HepG2 (cell line): ENCODE measurements at regions not wholly inside any gene's neighbourhood (a gene's known extent, or its start where the extent isn't known, plus 50 kb on each side); places are given as distances from the start of the nearest gene placed in this dataset.

Experiments
- ATAC-seq: fragments of 200-7000 bp; cut with Tn5 transposase; 3 replicates; pipeline ENCODE4 v1.9.1; 2020; ENCODE audit warnings: mild to moderate bottlenecking, moderate library complexity
- BruUV-seq: library from RNA; stranded (reverse); fragments of 400-500 nt; replicated peaks from 2 replicates; lab custom pipeline; 2021; lab: Mats Ljungman, UMichigan
- CTCF ChIA-PET: fragments of 300-600 bp; formaldehyde crosslinking; extraction: SDS; loops from one replicate; lab custom pipeline; 2021; ENCODE audit warnings: low total read pairs, inconsistent platforms, low intra/inter-chr PET ratio; lab: Yijun Ruan, JAX
- POLR2A ChIA-PET: fragments of 350-600 bp; sonication (Branson Sonifier 250); formaldehyde crosslinking; loops from one replicate; lab custom pipeline; 2020; ENCODE audit warnings: antibody characterized with exemption, inconsistent platforms; lab: Yijun Ruan, JAX
- DNase-seq: peaks from one replicate; pipeline ENCODE4 v3.0.0-alpha.2; 2015; ENCODE audit warnings: low spot score
- FAIRE-seq: peaks from 3 replicates; lab custom pipeline; 2011; peaks lifted over from hg19 to GRCh38; lab: Jason Lieb, UNC
- H2AFZ ChIP-seq: one replicate; pipeline ENCODE4 v1.6.1; 2011; ENCODE audit warnings: low read length, inconsistent platforms
- H3K27ac ChIP-seq: fragments of 300-600 bp; 3 replicates; pipeline ENCODE4 v1.8.0; 2011; ENCODE audit warnings: mixed run types, mild to moderate bottlenecking, mixed read lengths, low read length, inconsistent platforms; ENCODE audit not compliant: insufficient read depth; ENCODE audit errors: extremely low read length
- H3K27me3 ChIP-seq, 2 experiments: fragments of 200-600 bp in 1 of 2; 2 replicates in 1 of 2; 3 replicates in 1 of 2; pipeline versions ENCODE4 v1.6.0 to v1.8.0; 2011; ENCODE audit warnings: low read length in 2 of 2, mild to moderate bottlenecking in 2 of 2, moderate library complexity in 2 of 2, inconsistent platforms in 1 of 2; ENCODE audit not compliant: insufficient read depth in 2 of 2, control insufficient read depth in 1 of 2
- H3K36me3 ChIP-seq, 2 experiments: fragments of 200-600 bp in 1 of 2; replicated peaks in 1 of 2; 2 replicates in 1 of 2; 3 replicates in 1 of 2; pipeline versions ENCODE4 v1.5.1 to v1.8.0; 2011; ENCODE audit warnings: low read length in 2 of 2, inconsistent platforms in 1 of 2; ENCODE audit not compliant: insufficient read depth in 2 of 2, control insufficient read depth in 1 of 2
- H3K4me1 ChIP-seq: 2 replicates; pipeline ENCODE4 v1.5.1; 2012; ENCODE audit warnings: low read length, inconsistent platforms; ENCODE audit not compliant: insufficient read depth
- H3K4me2 ChIP-seq: 2 replicates; pipeline ENCODE4 v1.6.0; 2011; ENCODE audit warnings: low read depth, low read length, inconsistent platforms
- H3K4me3 ChIP-seq, 3 experiments: fragments of 200-600 bp in 1 of 3; sonication (generic), shearing (Covaris generic) in 1 of 3; replicated peaks in 1 of 3; 2 replicates each; pipeline ENCODE4 v1.5.1; 2011 to 2016; ENCODE audit warnings: low read length in 3 of 3, inconsistent platforms in 2 of 3, low read depth in 2 of 3, mild to moderate bottlenecking in 2 of 3, control low read depth in 1 of 3, mixed read lengths in 1 of 3; ENCODE audit not compliant: insufficient read depth in 1 of 3
- H3K79me2 ChIP-seq: one replicate; pipeline ENCODE4 v1.6.1; 2011; ENCODE audit warnings: low read length, inconsistent platforms; ENCODE audit not compliant: insufficient read depth
- H3K9ac ChIP-seq: 2 replicates; pipeline ENCODE4 v1.6.0; 2011; ENCODE audit warnings: mild to moderate bottlenecking, low read depth, low read length, inconsistent platforms; ENCODE audit not compliant: insufficient read depth
- H3K9me3 ChIP-seq: 2 replicates; pipeline ENCODE4 v1.5.1; 2012; ENCODE audit warnings: mild to moderate bottlenecking, low read length
- H4K20me1 ChIP-seq: 2 replicates; pipeline ENCODE4 v1.6.0; 2011; ENCODE audit warnings: inconsistent platforms, mild to moderate bottlenecking, low read length, moderate library complexity; ENCODE audit not compliant: insufficient read depth
- ATAD3A ChIP-seq: sonication (generic); formaldehyde crosslinking; IDR thresholded peaks from 2 replicates; pipeline ENCODE4 v1.4.0; 2020; ENCODE audit warnings: missing genetic modification reagents
- CBFB ChIP-seq: sonication (generic); formaldehyde crosslinking; IDR thresholded peaks from 2 replicates; pipeline ENCODE4 v1.4.0; 2020; ENCODE audit warnings: missing genetic modification reagents
- DZIP1 ChIP-seq: sonication (generic); formaldehyde crosslinking; IDR thresholded peaks from 2 replicates; pipeline ENCODE4 v1.5.0; 2020; ENCODE audit warnings: mild to moderate bottlenecking, missing genetic modification reagents
- EHMT2 ChIP-seq: fragments of 200-600 bp; sonication (generic); IDR thresholded peaks from 2 replicates; pipeline ENCODE4 v1.7.0; 2017; ENCODE audit warnings: antibody characterized with exemption, low read depth, low read length, borderline replicate concordance
- RORA ChIP-seq: sonication (generic); formaldehyde crosslinking; IDR thresholded peaks from 2 replicates; pipeline ENCODE4 v1.5.0; 2020; ENCODE audit warnings: mild to moderate bottlenecking, missing genetic modification reagents, moderate library complexity
- TIGD3 ChIP-seq: sonication (generic); formaldehyde crosslinking; IDR thresholded peaks from 2 replicates; pipeline ENCODE4 v1.5.1; 2020; ENCODE audit warnings: mild to moderate bottlenecking, missing genetic modification reagents, borderline replicate concordance
- ZBTB10 ChIP-seq: sonication (generic); formaldehyde crosslinking; IDR thresholded peaks from 2 replicates; pipeline ENCODE4 v1.4.0; 2020; ENCODE audit warnings: missing genetic modification reagents, borderline replicate concordance
- ZC3H4 ChIP-seq: sonication (generic); formaldehyde crosslinking; IDR thresholded peaks from 2 replicates; pipeline ENCODE4 v1.4.0; 2020; ENCODE audit warnings: missing genetic modification reagents, borderline replicate concordance
- ZNF331 ChIP-seq: sonication (generic); formaldehyde crosslinking; IDR thresholded peaks from 2 replicates; pipeline ENCODE4 v1.4.0; 2020; ENCODE audit warnings: missing genetic modification reagents
- ZNF354B ChIP-seq: sonication (generic); formaldehyde crosslinking; IDR thresholded peaks from 2 replicates; pipeline ENCODE4 v1.8.0; 2022; ENCODE audit warnings: mild to moderate bottlenecking, missing genetic modification reagents
- ZNF367 ChIP-seq: sonication (generic); formaldehyde crosslinking; IDR thresholded peaks from 2 replicates; pipeline ENCODE4 v1.4.0; 2020; ENCODE audit warnings: missing genetic modification reagents, borderline replicate concordance
- ZNF431 ChIP-seq: sonication (generic); formaldehyde crosslinking; IDR thresholded peaks from 2 replicates; pipeline ENCODE4 v1.9.0; 2022; ENCODE audit warnings: missing genetic modification reagents, low read depth, mild to moderate bottlenecking, borderline replicate concordance
- ZNF609 ChIP-seq: sonication (generic); formaldehyde crosslinking; IDR thresholded peaks from 2 replicates; pipeline ENCODE4 v1.4.0; 2020; ENCODE audit warnings: mild to moderate bottlenecking, missing genetic modification reagents, borderline replicate concordance
- ZNF724P ChIP-seq: sonication (generic); formaldehyde crosslinking; IDR thresholded peaks from 2 replicates; pipeline ENCODE4 v1.8.0; 2022; ENCODE audit warnings: missing genetic modification reagents, borderline replicate concordance
- in situ Hi-C: cut with HindIII; loops from 2 replicates; pipeline ENCODE4 v1.10.0; 2017; ENCODE audit warnings: low pct_unique_long_range_greater_than_20kb; ENCODE audit not compliant: extremely low pct_ligation_motif_present
- intact Hi-C: fragments of 100-400 bp; cut with micrococcal nuclease; formaldehyde crosslinking; loops from one replicate; pipeline ENCODE4 v1.10.0; 2022; ENCODE audit not compliant: unreplicated experiment

- ATAC-seq = no peak
- Histone ChIP-seq H3K27ac (no peak overlapping the region), H3K4me3 (no peak overlapping the region), H3K79me2 (no peaks in the 10 kb centered on the region), H3K9ac (no peak overlapping the region), H3K27me3 (no peaks in the 10 kb centered on the region), H3K4me1 (no peaks in the 10 kb centered on the region), H3K9me3 (no peaks in the 10 kb centered on the region), H3K36me3 (no peaks in the 10 kb centered on the region), H3K4me2 (no peak overlapping the region), H4K20me1 (no peaks in the 10 kb centered on the region), H2AFZ (no peak overlapping the region)
- in situ Hi-C loops (no loop called here), intact Hi-C loops (no loop called here)
- FAIRE-seq = no peak
- POLR2A ChIA-PET = no interaction called here
- TF ChIP-seq EHMT2 (no peak), ATAD3A (no peak), DZIP1 (CRISPR knock-in tag) (no peak), ZNF367 (no peak), ZNF724P (CRISPR knock-in tag) (no peak), ZNF431 (CRISPR knock-in tag) (no peak), ZBTB10 (CRISPR knock-in tag) (no peak), ZNF609 (CRISPR knock-in tag) (no peak), ZNF354B (CRISPR knock-in tag) (no peak), ZC3H4 (CRISPR knock-in tag) (no peak), ZNF331 (CRISPR knock-in tag) (no peak), CBFB (CRISPR knock-in tag) (no peak), TIGD3 (no peak), RORA (CRISPR knock-in tag) (no peak)
- BruUV-seq = no TSS peak
- CTCF ChIA-PET = no interaction called here
- DNase-seq = no peak
These were observed 203.0 kb upstream of the ADRA1B start for GRCh38 chr5:159713254-159713653.
